Mononuclear cell (primary cell): ENCODE measurements at regions not wholly inside any gene's neighbourhood (a gene's known extent, or its start where the extent isn't known, plus 50 kb on each side); places are given as distances from the start of the nearest gene placed in this dataset.

ENCODE experiments used
- H3K27me3 ChIP-seq: 2 replicates; pipeline ENCODE4 v1.6.0; 2011; ENCODE audit warnings: low read length, control low read depth; ENCODE audit not compliant: insufficient read depth
- H3K4me1 ChIP-seq: 2 replicates; pipeline ENCODE4 v1.5.1; 2011; ENCODE audit warnings: mild to moderate bottlenecking, low read length, control low read depth; ENCODE audit not compliant: insufficient read depth
- H3K4me3 ChIP-seq: 2 replicates; pipeline ENCODE4 v1.5.1; 2011; ENCODE audit warnings: mild to moderate bottlenecking, low read length, moderate library complexity
- H3K9me3 ChIP-seq: 2 replicates; pipeline ENCODE4 v1.5.1; 2011; ENCODE audit warnings: low read depth, mild to moderate bottlenecking, control low read depth, low read length

GRCh38 chr14:71497645-71498086 is 434.6 kb upstream of the RGS6 start:
- Histone ChIP-seq H3K4me3 (no peak overlapping the region), H3K9me3 (no peaks in the 10 kb centered on the region), H3K4me1 (no peaks in the 10 kb centered on the region), H3K27me3 (no peaks in the 10 kb centered on the region)

GRCh38 chr14:71498212-71498611 is 434.0 kb upstream of the RGS6 start:
- H3K9me3 ChIP-seq = no peaks in the 10 kb centered on the region
- H3K4me3 ChIP-seq = no peak overlapping the region
- no peaks in the 10 kb centered on the region for H3K4me1 ChIP-seq

DNA sequence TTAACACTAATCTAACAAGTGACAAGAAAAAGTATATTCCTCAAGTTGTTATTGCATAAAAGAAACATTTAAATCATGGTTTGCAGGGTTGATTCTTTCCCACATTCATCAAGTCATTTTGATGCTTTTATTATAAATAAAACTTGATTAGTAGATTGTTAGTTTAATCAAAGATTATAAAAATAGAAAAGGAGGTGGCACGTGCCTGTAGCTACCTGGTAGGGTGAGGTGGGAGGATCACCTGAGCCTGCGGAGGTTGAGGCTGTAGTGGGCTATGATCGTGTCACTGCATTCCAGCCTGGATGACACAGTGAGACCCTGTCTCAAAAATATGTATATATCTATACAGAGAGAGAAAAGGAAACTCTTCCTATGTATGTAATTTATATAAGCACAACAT is 433.2 kb upstream of the RGS6 start:
- Histone ChIP-seq H3K4me3 (no peak overlapping the region), H3K4me1 (no peaks in the 10 kb centered on the region), H3K27me3 (no peaks in the 10 kb centered on the region), H3K9me3 (no peaks in the 10 kb centered on the region)

More at GRCh38 chr14:71498212-71498611, 434.0 kb upstream of the RGS6 start:
- no peaks in the 10 kb centered on the region for H3K27me3 ChIP-seq

GRCh38 chr14:71507681-71508080 is 424.5 kb upstream of the RGS6 start:
- Histone ChIP-seq H3K4me3 (no peak overlapping the region), H3K27me3 (no peaks in the 10 kb centered on the region), H3K4me1 (no peaks in the 10 kb centered on the region), H3K9me3 (no peaks in the 10 kb centered on the region)

DNA sequence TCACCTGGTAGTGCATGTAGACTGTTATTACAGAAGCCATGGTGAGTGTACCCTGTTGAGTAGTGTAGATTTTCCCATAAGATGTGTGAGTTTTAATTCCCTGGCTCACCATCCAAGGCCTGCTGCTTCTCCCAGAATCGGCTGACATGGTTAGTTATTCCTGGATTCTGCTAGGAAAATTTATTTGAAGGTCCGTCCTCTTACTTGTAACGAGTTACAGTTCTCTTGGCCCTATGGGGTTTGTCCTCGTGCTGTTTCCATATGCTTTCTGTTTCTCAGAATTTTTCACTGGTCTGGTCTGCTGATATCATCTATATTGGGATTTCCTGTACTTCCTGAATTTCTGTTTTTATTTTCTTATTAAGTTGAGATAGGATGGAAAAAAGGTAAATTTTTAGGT is 423.3 kb upstream of the RGS6 start:
- H3K4me3 ChIP-seq = no peak overlapping the region
- H3K4me1 ChIP-seq = no peaks in the 10 kb centered on the region
- no peaks in the 10 kb centered on the region for H3K9me3 ChIP-seq
- H3K27me3 ChIP-seq = no peaks in the 10 kb centered on the region

DNA sequence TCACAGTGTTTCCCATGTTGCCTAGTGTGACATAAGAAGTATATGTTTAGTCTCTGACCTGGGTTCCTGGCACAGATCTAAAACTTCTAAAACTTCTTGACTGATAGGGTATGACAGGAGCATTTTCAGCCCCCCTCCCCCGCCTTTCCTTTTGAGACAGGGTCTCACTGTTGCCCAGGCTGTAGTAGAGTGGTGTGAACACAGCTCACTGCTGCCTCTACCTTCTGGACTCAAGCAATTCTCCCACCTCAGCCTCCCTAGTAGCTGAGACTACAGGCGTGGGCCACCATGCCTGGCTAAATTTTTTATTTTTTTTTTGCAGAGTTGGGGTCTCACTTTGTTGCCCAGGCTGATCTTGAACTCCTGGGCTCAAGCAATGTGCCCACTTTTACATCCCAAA is 421.1 kb upstream of the RGS6 start:
- Histone ChIP-seq H3K4me1 (no peaks in the 10 kb centered on the region), H3K9me3 (no peaks in the 10 kb centered on the region), H3K4me3 (no peak overlapping the region), H3K27me3 (no peaks in the 10 kb centered on the region)

- Histone ChIP-seq H3K9me3 (no peaks in the 10 kb centered on the region), H3K4me1 (no peaks in the 10 kb centered on the region), H3K4me3 (no peak overlapping the region), H3K27me3 (no peaks in the 10 kb centered on the region)
Observed at GRCh38 chr14:71514941-71515919, 417.0 kb upstream of the RGS6 start.

- Histone ChIP-seq H3K9me3 (no peaks in the 10 kb centered on the region), H3K4me3 (no peak overlapping the region), H3K4me1 (no peaks in the 10 kb centered on the region), H3K27me3 (no peaks in the 10 kb centered on the region)
Observed at GRCh38 chr14:71521238-71522135, 410.7 kb upstream of the RGS6 start.

GRCh38 chr14:71523630-71524319 is 408.5 kb upstream of the RGS6 start:
- H3K27me3 ChIP-seq = no peaks in the 10 kb centered on the region

DNA sequence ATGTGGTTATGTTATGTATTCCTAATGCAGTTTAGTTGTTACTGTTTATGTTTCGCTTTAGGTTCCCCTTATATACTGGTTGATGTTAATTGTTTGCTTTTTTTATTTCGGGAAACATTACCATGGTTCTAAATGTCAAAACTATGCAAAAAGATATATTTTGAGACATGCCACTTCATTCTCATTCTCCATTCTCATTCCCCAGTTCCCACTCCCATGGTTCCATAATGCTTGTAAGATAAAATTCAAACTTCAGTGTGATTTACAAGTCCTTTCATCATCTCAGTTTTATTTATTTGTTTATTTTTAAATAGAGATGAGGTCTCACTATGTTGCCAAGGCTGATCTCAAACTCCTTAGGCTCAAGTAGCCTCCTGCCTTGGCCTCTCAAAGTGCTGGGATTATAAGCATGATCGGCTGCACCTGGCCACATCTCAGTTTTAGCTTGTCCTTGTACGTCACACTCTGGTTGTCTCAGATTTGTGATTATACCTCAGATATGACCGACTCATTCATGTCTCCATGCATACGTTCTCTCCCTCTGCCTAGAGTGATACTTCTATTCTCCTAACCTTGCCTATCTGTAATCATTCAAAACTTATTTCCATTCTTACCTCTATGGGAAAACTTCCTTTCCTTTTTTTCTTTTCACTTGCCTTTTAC is 407.8 kb upstream of the RGS6 start:
- H3K4me1 ChIP-seq = no peaks in the 10 kb centered on the region
- H3K4me3 ChIP-seq = no peak overlapping the region
- no peaks in the 10 kb centered on the region for H3K27me3 ChIP-seq
- H3K9me3 ChIP-seq = no peaks in the 10 kb centered on the region

More at GRCh38 chr14:71523630-71524319, 408.5 kb upstream of the RGS6 start:
- H3K4me1 ChIP-seq = no peaks in the 10 kb centered on the region
- no peaks in the 10 kb centered on the region for H3K9me3 ChIP-seq
- H3K4me3 ChIP-seq = no peak overlapping the region

- H3K9me3 ChIP-seq = no peaks in the 10 kb centered on the region
- no peaks in the 10 kb centered on the region for H3K4me1 ChIP-seq
- no peak overlapping the region for H3K4me3 ChIP-seq
- H3K27me3 ChIP-seq = no peaks in the 10 kb centered on the region
Observed at GRCh38 chr14:71525663-71526221, 406.5 kb upstream of the RGS6 start.

GRCh38 chr14:71526388-71526787 is 405.8 kb upstream of the RGS6 start:
- Histone ChIP-seq H3K9me3 (no peaks in the 10 kb centered on the region), H3K27me3 (no peaks in the 10 kb centered on the region), H3K4me1 (no peaks in the 10 kb centered on the region), H3K4me3 (no peak overlapping the region)

- Histone ChIP-seq H3K4me3 (no peak overlapping the region), H3K9me3 (no peaks in the 10 kb centered on the region), H3K4me1 (no peaks in the 10 kb centered on the region), H3K27me3 (no peaks in the 10 kb centered on the region)
Observed at GRCh38 chr14:71527838-71528237, 404.4 kb upstream of the RGS6 start.

- Histone ChIP-seq H3K4me1 (no peaks in the 10 kb centered on the region), H3K27me3 (no peaks in the 10 kb centered on the region), H3K9me3 (no peaks in the 10 kb centered on the region), H3K4me3 (no peak overlapping the region)
Observed at GRCh38 chr14:71529848-71530247, 402.4 kb upstream of the RGS6 start.
